ENCODE measurements at regions not wholly inside any gene's neighbourhood (a gene's known extent, or its start where the extent isn't known, plus 50 kb on each side); places are given as distances from the start of the nearest gene placed in this dataset.

- TF ChIP-seq CTCF (IDR thresholded peaks at IDR 0.05) (no peak), POLR2A (IDR thresholded peaks at IDR 0.05) (no peak)
These were observed 79.3 kb upstream of the PRLR start for GRCh38 chr5:35309365-35310130.
